ENCODE measurements at regions not wholly inside any gene's neighbourhood (a gene's known extent, or its start where the extent isn't known, plus 50 kb on each side); places are given as distances from the start of the nearest gene placed in this dataset.

DNA sequence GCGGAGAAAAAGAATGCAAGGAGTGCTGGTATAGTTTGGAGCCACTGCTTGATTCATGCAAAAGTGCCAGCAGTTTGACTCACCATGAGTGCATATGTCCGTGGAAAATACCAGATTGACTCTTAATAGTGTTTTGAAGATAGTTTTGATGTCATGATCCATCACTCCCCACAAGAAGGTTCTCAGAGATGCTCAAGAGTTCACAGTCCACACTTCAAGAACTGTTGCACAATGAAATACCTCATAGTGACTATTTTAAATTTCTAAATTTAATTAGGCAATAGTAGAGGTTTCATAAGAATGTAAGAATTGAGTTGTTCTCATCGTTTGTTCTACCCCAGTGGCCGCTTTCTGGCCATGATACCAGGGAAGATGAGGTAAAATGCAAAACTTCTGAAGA lies 286.6 kb upstream of the RGS6 start:
- no peak for TF ChIP-seq CTCF (IDR thresholded peaks at IDR 0.05)
- TF ChIP-seq POLR2A (IDR thresholded peaks at IDR 0.05), result no peak

Data from uterus (tissue), 2 donors.